GM12873 (cell line): ENCODE measurements at regions not wholly inside any gene's neighbourhood (a gene's known extent, or its start where the extent isn't known, plus 50 kb on each side); places are given as distances from the start of the nearest gene placed in this dataset.

Source experiments
- CTCF ChIP-seq: IDR thresholded peaks from 2 replicates; pipeline ENCODE4 v1.5.1; 2012; ENCODE audit warnings: low read depth, mild to moderate bottlenecking, moderate library complexity, low read length, control low read depth; ENCODE audit not compliant: insufficient read depth; ENCODE audit errors: missing control alignments

- no peak for TF ChIP-seq CTCF
These were observed 67.0 kb upstream of the ATG10 start for GRCh38 chr5:81904861-81905260.

GRCh38 chr5:81904166-81904565, 67.7 kb upstream of the ATG10 start:
- TF ChIP-seq CTCF = no peak

DNA sequence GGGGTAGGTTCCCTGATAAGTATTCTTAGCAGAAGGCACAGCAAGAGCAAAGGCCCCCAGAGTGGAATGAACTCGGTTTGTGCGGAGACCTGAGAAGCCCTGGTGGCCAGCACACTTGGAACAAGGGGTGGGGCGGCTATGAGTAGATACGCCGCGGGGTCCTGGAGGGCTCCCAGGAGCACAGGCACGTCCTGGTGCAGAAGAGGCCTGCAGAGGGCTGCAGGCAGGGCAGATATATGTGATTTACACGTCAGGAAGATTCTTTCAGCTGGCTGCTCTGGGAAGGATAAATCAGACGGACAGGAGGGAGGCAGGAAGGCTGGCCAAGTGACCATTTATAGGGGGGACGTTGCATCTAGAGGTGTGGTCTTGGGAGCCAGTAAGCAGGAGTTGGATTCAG, 70.2 kb upstream of the ATG10 start:
- TF ChIP-seq CTCF = no peak

GRCh38 chr5:81899123-81899522, 72.7 kb upstream of the ATG10 start:
- no peak for TF ChIP-seq CTCF

- TF ChIP-seq CTCF = no peak
These were observed 73.4 kb upstream of the ATG10 start for GRCh38 chr5:81898403-81898802.

- no peak for TF ChIP-seq CTCF
These were observed 75.1 kb upstream of the ATG10 start for GRCh38 chr5:81896764-81897163.

DNA sequence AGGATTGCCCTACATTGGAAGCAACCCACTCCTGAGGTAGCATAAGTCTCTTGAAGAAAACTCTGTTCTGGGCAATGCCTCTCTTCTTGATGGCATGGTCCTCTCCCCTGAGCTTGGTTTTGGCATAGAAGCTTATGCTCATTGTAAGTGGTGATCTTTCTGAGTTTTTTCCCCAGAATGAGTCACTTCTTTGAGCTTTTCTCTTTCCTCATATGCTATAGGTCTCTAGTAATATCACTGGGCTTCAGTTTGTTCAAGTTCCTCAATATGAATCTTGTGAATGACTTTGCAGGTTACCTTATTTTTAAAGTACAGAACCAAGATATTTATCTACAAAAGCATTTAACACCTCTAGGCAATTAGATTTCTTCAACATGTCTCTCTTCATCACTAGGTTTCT, 76.5 kb upstream of the ATG10 start:
- TF ChIP-seq CTCF = no peak

DNA sequence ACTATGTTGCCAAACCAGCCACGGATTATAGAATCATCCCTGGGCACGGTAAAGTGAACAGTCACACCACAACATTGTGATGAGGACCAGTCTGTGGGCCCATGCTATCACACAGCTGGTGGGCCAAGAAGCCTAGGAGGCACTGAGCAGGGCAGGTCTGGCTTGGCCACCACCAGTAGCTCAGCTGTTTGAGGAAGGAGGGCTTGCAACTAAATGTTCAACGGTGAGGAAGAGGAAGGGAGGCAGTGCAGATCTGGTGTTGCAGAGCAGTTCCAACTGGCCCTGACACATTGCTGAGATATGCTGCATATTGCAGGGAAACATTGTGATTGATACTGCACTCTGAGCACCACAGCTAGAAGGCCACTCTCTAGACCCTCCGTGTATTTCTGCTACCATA, 77.9 kb upstream of the ATG10 start:
- no peak for TF ChIP-seq CTCF
